NCI-H748 (cell line): ENCODE measurements at regions not wholly inside any gene's neighbourhood (a gene's known extent, or its start where the extent isn't known, plus 50 kb on each side); places are given as distances from the start of the nearest gene placed in this dataset.
"Not testable (repeated sequence)": the region's sequence is repeated elsewhere in the genome, so short reads cannot be mapped to it uniquely, and the experiment has no call there.

ENCODE experiments used
- DNase-seq: peaks from one replicate; lab custom pipeline; 2025; ENCODE audit not compliant: unreplicated experiment; lab: John Stamatoyannopoulos, UW

DNA sequence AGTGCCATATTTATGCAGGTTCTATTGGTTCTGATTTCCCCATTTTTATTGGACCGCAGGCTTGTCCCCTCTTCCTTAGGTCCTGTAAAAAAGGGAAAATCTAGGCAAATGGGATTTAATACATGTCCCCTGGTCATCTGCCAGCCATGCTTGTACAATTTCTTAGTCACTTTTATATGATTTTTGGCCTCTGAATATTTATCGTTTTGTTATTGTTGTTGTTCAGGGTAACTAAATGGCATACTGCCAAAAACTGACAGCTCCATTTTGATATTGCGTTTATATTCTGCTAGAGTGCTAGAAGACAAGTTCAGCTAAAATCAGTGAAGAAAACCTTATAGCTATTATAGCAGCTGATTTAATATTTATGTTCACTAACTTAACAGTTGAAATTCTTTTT is 770.2 kb upstream of the FAM174A start:
- peak; percentile 8 for DNase-seq

- DNase-seq, result peak; percentile 7
Measured at GRCh38 chr5:99763021-99763774, 772.0 kb upstream of the FAM174A start.

GRCh38 chr5:99747342-99747741 is 787.8 kb upstream of the FAM174A start:
- no peak for DNase-seq

DNA sequence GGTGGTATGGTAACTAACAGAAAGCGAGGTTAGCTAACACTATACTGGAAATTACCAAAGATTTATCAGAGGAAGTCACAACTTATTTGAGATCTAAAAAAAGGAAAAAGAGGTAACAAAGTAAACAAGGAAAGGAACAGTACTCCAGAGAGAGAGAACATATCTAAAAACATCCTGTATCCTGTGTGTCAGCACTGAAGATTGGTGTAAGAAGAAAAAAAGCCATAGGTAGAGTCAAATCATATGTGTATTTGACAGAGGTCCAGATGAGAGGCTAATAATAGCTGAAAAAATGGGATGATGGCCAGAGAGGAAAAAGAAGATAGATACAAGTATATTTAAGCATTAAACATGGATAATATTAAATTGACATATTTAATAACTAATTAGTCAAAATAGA is 802.0 kb upstream of the FAM174A start:
- not testable (repeated sequence) for DNase-seq

- not testable (repeated sequence) for DNase-seq
Measured at GRCh38 chr5:99730653-99731052, 801.8 kb upstream of the CHD1 start.

- no peak for DNase-seq
Measured at GRCh38 chr5:99724732-99725290, 796.0 kb upstream of the CHD1 start.

GRCh38 chr5:99721506-99721905 is 792.7 kb upstream of the CHD1 start:
- DNase-seq, result no peak

GRCh38 chr5:99715921-99716320 is 787.1 kb upstream of the CHD1 start:
- DNase-seq, result no peak

DNA sequence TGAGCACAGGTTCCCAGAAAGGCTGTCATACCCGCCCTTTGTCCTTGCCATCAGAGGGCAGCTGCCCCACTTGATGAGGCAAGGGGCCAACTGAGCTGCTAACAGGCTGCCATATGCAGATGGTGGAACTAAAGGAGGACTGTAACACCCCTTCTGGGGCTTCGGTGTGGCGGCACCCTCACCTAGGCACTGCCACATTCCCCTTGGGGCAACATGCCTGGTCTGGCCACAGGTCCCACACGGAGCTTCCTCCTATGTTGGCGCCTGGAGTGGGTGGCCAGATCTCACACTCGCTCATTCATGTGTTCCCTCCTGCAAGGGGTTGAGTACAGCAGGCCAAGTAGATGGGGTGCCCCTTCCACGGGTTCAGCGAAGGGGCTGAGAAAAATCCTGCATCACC is 777.4 kb upstream of the CHD1 start:
- DNase-seq, result no peak

- DNase-seq, result no peak
Measured at GRCh38 chr5:99702565-99702964, 773.8 kb upstream of the CHD1 start.

DNA sequence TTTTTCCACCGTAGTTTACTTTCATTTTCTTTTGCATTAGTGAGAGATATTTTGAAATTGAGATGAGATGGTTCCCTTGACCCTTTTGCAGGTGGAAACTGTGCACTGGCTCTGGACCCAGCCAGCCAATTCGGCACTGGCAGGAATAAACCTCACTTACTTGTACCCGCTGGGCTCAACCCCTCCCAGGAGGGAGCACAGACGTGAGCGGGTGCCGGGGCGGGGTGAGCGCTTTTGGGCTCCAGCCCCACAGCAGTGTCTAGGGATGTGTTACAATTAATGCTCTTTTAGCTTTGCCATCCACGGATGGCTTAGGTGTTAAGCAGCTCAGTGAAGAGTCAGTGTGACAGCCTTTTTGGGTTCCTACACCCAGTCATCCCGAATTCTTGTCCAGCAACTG is 766.1 kb upstream of the CHD1 start:
- DNase-seq, result no peak

- no peak for DNase-seq
Measured at GRCh38 chr5:99686538-99686937, 757.7 kb upstream of the CHD1 start.

GRCh38 chr5:99675974-99676373 is 747.2 kb upstream of the CHD1 start:
- no peak for DNase-seq

DNA sequence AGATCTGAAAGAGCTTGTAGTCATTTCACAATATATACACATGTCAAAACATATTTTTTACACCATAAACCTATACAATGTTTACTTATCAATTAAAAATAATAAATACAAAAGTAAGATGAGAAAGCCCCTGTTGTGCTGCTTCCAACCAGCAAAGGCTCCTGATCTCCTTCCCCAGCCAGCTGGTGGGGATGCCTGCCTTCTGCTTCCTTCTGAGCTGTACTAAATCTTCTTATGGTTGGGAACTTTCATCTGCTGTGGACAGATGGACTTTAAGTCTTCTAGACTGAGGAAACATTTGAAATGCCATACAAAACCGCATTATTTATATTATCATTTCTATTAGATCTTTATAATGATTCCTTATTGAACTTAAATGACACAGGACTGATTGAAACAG is 745.3 kb upstream of the CHD1 start:
- DNase-seq, result no peak

DNA sequence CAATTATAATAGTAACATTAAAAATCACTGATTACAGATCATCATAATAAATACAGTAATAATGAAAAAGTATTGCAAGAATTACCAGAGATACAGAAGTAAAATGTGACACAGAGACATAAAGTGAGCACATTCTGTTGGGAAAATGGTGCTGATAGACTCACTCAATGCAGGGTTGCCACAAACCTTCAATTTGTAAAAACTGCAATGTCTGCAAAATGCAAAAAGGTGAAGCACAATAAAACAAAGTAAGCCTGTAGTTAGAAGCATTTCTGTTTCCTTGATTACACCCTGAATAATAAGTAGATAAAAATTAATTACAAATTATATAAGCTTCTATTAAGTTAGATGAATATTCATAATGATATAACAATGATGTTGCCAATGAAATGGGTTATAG is 736.2 kb upstream of the CHD1 start:
- DNase-seq, result no peak

GRCh38 chr5:99651298-99651697 is 722.5 kb upstream of the CHD1 start:
- no peak for DNase-seq

DNA sequence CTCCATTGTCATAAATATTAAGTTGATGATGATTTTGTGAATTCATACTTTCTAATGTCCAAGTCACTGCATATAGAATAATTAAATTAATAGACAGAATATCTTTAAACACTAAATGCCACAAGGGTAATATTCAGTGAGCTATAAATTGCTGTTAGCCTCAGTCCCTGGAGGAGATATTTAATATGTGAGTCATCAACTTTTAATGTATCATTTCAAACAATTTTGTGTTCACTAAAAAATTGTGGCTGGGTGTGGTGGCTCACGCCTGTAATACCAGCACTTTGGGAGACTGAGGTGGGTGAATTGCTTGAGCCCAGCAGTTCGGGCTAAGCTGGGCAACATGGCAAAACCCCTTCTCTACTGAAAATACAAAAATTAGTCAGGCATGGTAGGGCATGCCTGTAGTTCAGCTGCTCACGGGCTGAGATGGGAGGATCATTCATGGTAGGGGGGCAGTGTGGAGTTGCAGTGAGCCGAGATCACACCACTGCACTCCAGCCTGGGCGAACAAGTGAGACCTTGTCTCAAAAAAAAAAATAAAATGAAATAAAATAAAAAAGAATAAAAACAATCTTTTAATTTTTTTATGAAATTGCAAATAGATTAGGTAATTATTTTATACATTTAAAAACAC is 717.3 kb upstream of the CHD1 start:
- DNase-seq, result no peak

DNA sequence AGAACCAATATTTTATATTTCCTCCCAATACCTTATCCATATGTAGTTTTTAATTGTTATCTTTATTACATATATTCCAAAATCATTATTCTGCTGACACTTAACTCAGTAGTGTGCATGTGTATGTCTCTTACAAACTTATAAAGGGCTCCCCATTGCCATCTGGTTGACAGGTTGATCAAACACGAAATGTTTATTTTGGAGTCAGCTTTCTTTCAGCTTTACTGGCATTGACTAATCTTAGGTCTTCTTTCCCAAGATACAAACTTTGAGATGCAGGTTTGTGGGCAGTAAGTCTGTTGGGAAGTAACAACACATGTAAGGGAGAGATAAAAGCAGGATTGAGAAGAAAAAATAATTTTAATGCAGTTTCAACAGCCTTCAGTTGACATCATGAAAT is 716.0 kb upstream of the CHD1 start:
- no peak for DNase-seq

DNA sequence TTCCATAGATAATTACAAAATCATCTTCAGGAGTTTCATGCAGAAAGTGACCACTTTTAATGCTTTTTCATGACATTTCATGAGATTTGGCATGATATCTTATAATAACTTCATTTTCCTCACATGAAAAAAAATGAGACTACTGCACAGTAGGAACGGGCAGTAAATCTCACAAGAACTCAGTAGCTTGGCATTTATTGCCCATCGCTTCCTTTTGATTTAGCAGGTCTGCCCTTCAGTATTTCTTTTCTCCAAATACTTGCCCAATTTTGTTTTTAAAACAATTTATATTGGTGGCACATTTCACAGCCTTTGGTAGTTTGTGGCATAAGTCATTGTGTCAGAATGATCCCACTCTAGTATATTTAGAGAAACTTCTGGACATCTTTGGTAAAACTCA is 711.8 kb upstream of the CHD1 start:
- DNase-seq, result no peak

- no peak for DNase-seq
Measured at GRCh38 chr5:99639905-99640304, 711.1 kb upstream of the CHD1 start.

DNA sequence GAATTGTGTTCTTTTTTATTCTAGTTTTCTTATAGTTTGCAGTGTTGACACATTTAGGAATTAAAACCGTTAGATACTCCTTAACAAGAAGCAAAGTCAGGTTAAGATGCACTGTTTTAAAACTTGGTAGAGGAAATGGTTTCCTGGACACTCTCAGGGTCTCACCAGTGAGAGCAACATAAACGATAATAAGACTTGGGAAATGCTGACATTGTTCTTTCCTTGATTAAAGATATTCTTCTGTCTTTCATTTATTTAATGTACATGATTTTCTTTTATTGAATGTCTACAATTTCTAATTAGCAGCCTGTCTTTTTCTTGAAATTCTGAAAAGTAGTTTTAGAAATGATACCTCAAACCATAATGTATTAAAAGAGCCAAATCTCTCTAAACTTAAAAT is 707.9 kb upstream of the CHD1 start:
- no peak for DNase-seq
